Hepatocyte (in vitro differentiated cells): ENCODE measurements at regions not wholly inside any gene's neighbourhood (a gene's known extent, or its start where the extent isn't known, plus 50 kb on each side); places are given as distances from the start of the nearest gene placed in this dataset.

Experiments
- EZH2 ChIP-seq: fragments of 200-600 bp; sonication (generic); IDR thresholded peaks from 2 replicates; pipeline ENCODE4 v1.6.1; 2016; ENCODE audit warnings: antibody characterized with exemption, mild to moderate bottlenecking, borderline replicate concordance
- TF ChIP-seq, protein P1 (sequence below): fragments of 200-600 bp; sonication (generic); IDR thresholded peaks from 2 replicates; pipeline ENCODE4 v1.5.1; 2016; ENCODE audit warnings: antibody characterized with exemption, mild to moderate bottlenecking; ENCODE audit not compliant: poor library complexity

GRCh38 chr7:12896316-12896715 is 208.9 kb downstream of the ARL4A start:
- TF ChIP-seq, protein P1, sequence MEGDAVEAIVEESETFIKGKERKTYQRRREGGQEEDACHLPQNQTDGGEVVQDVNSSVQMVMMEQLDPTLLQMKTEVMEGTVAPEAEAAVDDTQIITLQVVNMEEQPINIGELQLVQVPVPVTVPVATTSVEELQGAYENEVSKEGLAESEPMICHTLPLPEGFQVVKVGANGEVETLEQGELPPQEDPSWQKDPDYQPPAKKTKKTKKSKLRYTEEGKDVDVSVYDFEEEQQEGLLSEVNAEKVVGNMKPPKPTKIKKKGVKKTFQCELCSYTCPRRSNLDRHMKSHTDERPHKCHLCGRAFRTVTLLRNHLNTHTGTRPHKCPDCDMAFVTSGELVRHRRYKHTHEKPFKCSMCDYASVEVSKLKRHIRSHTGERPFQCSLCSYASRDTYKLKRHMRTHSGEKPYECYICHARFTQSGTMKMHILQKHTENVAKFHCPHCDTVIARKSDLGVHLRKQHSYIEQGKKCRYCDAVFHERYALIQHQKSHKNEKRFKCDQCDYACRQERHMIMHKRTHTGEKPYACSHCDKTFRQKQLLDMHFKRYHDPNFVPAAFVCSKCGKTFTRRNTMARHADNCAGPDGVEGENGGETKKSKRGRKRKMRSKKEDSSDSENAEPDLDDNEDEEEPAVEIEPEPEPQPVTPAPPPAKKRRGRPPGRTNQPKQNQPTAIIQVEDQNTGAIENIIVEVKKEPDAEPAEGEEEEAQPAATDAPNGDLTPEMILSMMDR, result no peak
- TF ChIP-seq EZH2, result no peak
